GM23338 (cell line): ENCODE measurements at regions not wholly inside any gene's neighbourhood (a gene's known extent, or its start where the extent isn't known, plus 50 kb on each side); places are given as distances from the start of the nearest gene placed in this dataset.

Experiments
- ATAC-seq: fragments of 200-7000 bp; cut with Tn5 transposase; 3 replicates; pipeline ENCODE4 v1.9.1; 2020
- DNase-seq: peaks from one replicate; pipeline ENCODE4 v3.0.0-alpha.2; 2015; ENCODE audit warnings: low spot score
- H2AFZ ChIP-seq: fragments of 200-600 bp; sonication (generic); 2 replicates; pipeline ENCODE4 v1.8.0; 2016; ENCODE audit warnings: antibody characterized with exemption, mild to moderate bottlenecking, moderate library complexity
- H3F3A ChIP-seq: fragments of 200-600 bp; sonication (generic); replicated peaks from 2 replicates; pipeline ENCODE4 v1.8.0; 2017; ENCODE audit warnings: antibody characterized with exemption, mixed run types, low read depth
- H3K27ac ChIP-seq: fragments of 200-600 bp; sonication (generic); 2 replicates; pipeline ENCODE4 v1.6.1; 2016; ENCODE audit warnings: low read depth
- H3K27me3 ChIP-seq: fragments of 200-600 bp; sonication (generic); 2 replicates; pipeline ENCODE4 v1.8.0; 2016; ENCODE audit warnings: mild to moderate bottlenecking, mixed run types, moderate library complexity; ENCODE audit not compliant: insufficient read depth
- H3K36me3 ChIP-seq: fragments of 200-600 bp; sonication (generic); 2 replicates; pipeline ENCODE4 v1.8.0; 2016; ENCODE audit warnings: mild to moderate bottlenecking; ENCODE audit not compliant: insufficient read depth
- H3K4me1 ChIP-seq: fragments of 200-600 bp; sonication (generic); 2 replicates; pipeline ENCODE4 v1.8.0; 2016; ENCODE audit warnings: mild to moderate bottlenecking, moderate library complexity; ENCODE audit not compliant: insufficient read depth
- H3K4me2 ChIP-seq: fragments of 200-600 bp; sonication (generic); 2 replicates; pipeline ENCODE4 v1.7.1; 2017; ENCODE audit warnings: mixed run types
- H3K4me3 ChIP-seq: fragments of 200-600 bp; sonication (generic); 2 replicates; pipeline ENCODE4 v1.6.1; 2016; ENCODE audit warnings: mixed run types
- H3K79me2 ChIP-seq: fragments of 200-600 bp; sonication (generic); replicated peaks from 2 replicates; pipeline ENCODE4 v1.8.0; 2017; ENCODE audit warnings: mild to moderate bottlenecking; ENCODE audit not compliant: insufficient read depth
- H3K9me2 ChIP-seq: fragments of 200-600 bp; sonication (generic); 2 replicates; pipeline ENCODE4 v1.8.0; 2017; ENCODE audit not compliant: insufficient read depth
- H4K20me1 ChIP-seq: fragments of 200-600 bp; sonication (generic); replicated peaks from 2 replicates; pipeline ENCODE4 v1.8.0; 2017; ENCODE audit warnings: mild to moderate bottlenecking; ENCODE audit not compliant: insufficient read depth
- H3K27ac Mint-ChIP-seq: 2 replicates; pipeline ENCODE4 v1.8.0; 2020; ENCODE audit warnings: inconsistent platforms, mild to moderate bottlenecking, moderate library complexity, mixed read lengths
- H3K27me3 Mint-ChIP-seq: 3 replicates; pipeline ENCODE4 v1.8.0; 2022; ENCODE audit warnings: low read depth, mild to moderate bottlenecking, moderate library complexity, mixed read lengths, inconsistent platforms; ENCODE audit not compliant: insufficient read depth, poor library complexity
- H3K36me3 Mint-ChIP-seq: 3 replicates; pipeline ENCODE4 v1.8.0; 2021; ENCODE audit warnings: low read depth, mild to moderate bottlenecking, inconsistent platforms, moderate library complexity, mixed read lengths
- H3K4me1 Mint-ChIP-seq: 3 replicates; pipeline ENCODE4 v1.8.0; 2020; ENCODE audit warnings: mild to moderate bottlenecking, inconsistent platforms, mixed read lengths
- H3K4me3 Mint-ChIP-seq: 3 replicates; pipeline ENCODE4 v1.8.0; 2021; ENCODE audit warnings: moderate library complexity, mild to moderate bottlenecking, inconsistent platforms, mixed read lengths
- H3K9me3 Mint-ChIP-seq: 3 replicates; pipeline ENCODE4 v1.8.0; 2020; ENCODE audit warnings: moderate library complexity, mild to moderate bottlenecking, inconsistent platforms, mixed read lengths
- CREB1 ChIP-seq: fragments of 250-450 bp; sonication (Bioruptor Pico); IDR thresholded peaks from 2 replicates; pipeline ENCODE4 v1.5.0; 2020; ENCODE audit warnings: low read depth, mild to moderate bottlenecking, moderate library complexity
- CTCF ChIP-seq, 2 experiments: fragments of 200-600 bp in 1 of 2; sonication (generic) in 1 of 2; conservative IDR thresholded peaks; 2 replicates each; pipeline versions ENCODE4 v1.5.1 to v1.6.1; 2016 to 2017; ENCODE audit warnings: antibody characterized with exemption in 2 of 2, low read depth in 2 of 2, mild to moderate bottlenecking in 2 of 2, moderate library complexity in 1 of 2
- EZH2 ChIP-seq: fragments of 200-600 bp; sonication (generic); IDR thresholded peaks from one replicate; pipeline ENCODE4 v1.8.0; 2017; ENCODE audit warnings: antibody characterized with exemption, mild to moderate bottlenecking, low read depth; ENCODE audit not compliant: unreplicated experiment
- EZH2phosphoT487 ChIP-seq: fragments of 200-600 bp; sonication (generic); IDR thresholded peaks from one replicate; pipeline ENCODE4 v1.8.1; 2018; ENCODE audit warnings: antibody characterized with exemption; ENCODE audit not compliant: unreplicated experiment
- JUNB ChIP-seq: IDR thresholded peaks from one replicate; pipeline ENCODE4 v1.6.1; 2016; ENCODE audit warnings: antibody characterized with exemption; ENCODE audit not compliant: unreplicated experiment
- NANOG ChIP-seq: IDR thresholded peaks from 2 replicates; pipeline ENCODE4 v1.6.1; 2016; ENCODE audit warnings: antibody characterized with exemption, borderline replicate concordance
- POLR2AphosphoS5 ChIP-seq: IDR thresholded peaks from 2 replicates; pipeline ENCODE4 v1.6.1; 2016; ENCODE audit warnings: antibody characterized with exemption, low read depth
- REST ChIP-seq: IDR thresholded peaks from one replicate; pipeline ENCODE4 v1.6.1; 2018; ENCODE audit warnings: antibody characterized with exemption; ENCODE audit not compliant: unreplicated experiment
- STAT1 ChIP-seq: IDR thresholded peaks from one replicate; pipeline ENCODE4 v1.6.1; 2016; ENCODE audit warnings: antibody characterized with exemption; ENCODE audit not compliant: unreplicated experiment
- ZNF114 ChIP-seq: fragments of 250-450 bp; sonication (Bioruptor Pico); IDR thresholded peaks from 2 replicates; pipeline ENCODE4 v1.5.0; 2020; ENCODE audit warnings: mild to moderate bottlenecking, moderate library complexity
- ZNF331 ChIP-seq: fragments of 250-450 bp; sonication (Bioruptor Pico); IDR thresholded peaks from 2 replicates; pipeline ENCODE4 v1.5.0; 2020; ENCODE audit warnings: low read depth, mild to moderate bottlenecking, moderate library complexity
- ZNF462 ChIP-seq: fragments of 250-450 bp; sonication (Bioruptor Pico); IDR thresholded peaks from 2 replicates; pipeline ENCODE4 v1.5.0; 2020; ENCODE audit warnings: mild to moderate bottlenecking, moderate library complexity
- TF ChIP-seq, protein P1 (sequence below): IDR thresholded peaks from 2 replicates; pipeline ENCODE4 v1.6.1; 2016; ENCODE audit warnings: antibody characterized with exemption

GRCh38 chr21:26710155-26710554 lies 135.1 kb downstream of the ADAMTS1 start (continued):
- TF ChIP-seq ZNF462 (CRISPR knock-in tag) = no peak
- TF ChIP-seq CREB1 (CRISPR knock-in tag) = no peak
- TF ChIP-seq ZNF331 (CRISPR knock-in tag) = no peak
- TF ChIP-seq JUNB = no peak
- TF ChIP-seq EZH2 = no peak

GRCh38 chr21:26709090-26709489 lies 136.0 kb upstream of the CYYR1 start:
- H3K36me3 ChIP-seq = no peaks in the 10 kb centered on the region
- no peak overlapping the region for H3K4me3 Mint-ChIP-seq
- no peaks in the 10 kb centered on the region for H3K36me3 Mint-ChIP-seq
- H3K9me2 ChIP-seq = no peaks in the 10 kb centered on the region
- no peak overlapping the region for H3K4me2 ChIP-seq
- no peak for ATAC-seq
- H3K27ac Mint-ChIP-seq = no peak overlapping the region
- H3K27me3 ChIP-seq = no peaks in the 10 kb centered on the region
- no peak overlapping the region for H3K4me3 ChIP-seq
- H3K4me1 ChIP-seq = peaks cover 13% of the 10 kb centered on the region
- no peaks in the 10 kb centered on the region for H3F3A ChIP-seq
- no peaks in the 10 kb centered on the region for H4K20me1 ChIP-seq
- no peaks in the 10 kb centered on the region for H3K79me2 ChIP-seq
- no peak for DNase-seq
- H3K4me1 Mint-ChIP-seq = peaks cover 17% of the 10 kb centered on the region; the same call in 2 of the 3 replicates
- H3K27ac ChIP-seq = no peak overlapping the region
- H3K9me3 Mint-ChIP-seq = no peaks in the 10 kb centered on the region
- H2AFZ ChIP-seq = no peak overlapping the region
- H3K27me3 Mint-ChIP-seq = peaks cover 9% of the 10 kb centered on the region
- no peak for TF ChIP-seq ZNF331 (CRISPR knock-in tag)
- no peak for TF ChIP-seq ZNF114
- TF ChIP-seq, protein P1, sequence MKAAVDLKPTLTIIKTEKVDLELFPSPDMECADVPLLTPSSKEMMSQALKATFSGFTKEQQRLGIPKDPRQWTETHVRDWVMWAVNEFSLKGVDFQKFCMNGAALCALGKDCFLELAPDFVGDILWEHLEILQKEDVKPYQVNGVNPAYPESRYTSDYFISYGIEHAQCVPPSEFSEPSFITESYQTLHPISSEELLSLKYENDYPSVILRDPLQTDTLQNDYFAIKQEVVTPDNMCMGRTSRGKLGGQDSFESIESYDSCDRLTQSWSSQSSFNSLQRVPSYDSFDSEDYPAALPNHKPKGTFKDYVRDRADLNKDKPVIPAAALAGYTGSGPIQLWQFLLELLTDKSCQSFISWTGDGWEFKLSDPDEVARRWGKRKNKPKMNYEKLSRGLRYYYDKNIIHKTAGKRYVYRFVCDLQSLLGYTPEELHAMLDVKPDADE = no peak
- no peak for TF ChIP-seq CTCF (conservative IDR thresholded peaks at IDR 0.05; ENCODE audit: low read depth in 2 of 2)
- TF ChIP-seq JUNB = no peak
- TF ChIP-seq STAT1 = no peak
- no peak for TF ChIP-seq POLR2AphosphoS5
- TF ChIP-seq NANOG = no peak
- TF ChIP-seq REST = no peak
- TF ChIP-seq EZH2phosphoT487 = no peak
- TF ChIP-seq CREB1 (CRISPR knock-in tag) = no peak
